AG04450 (cell line): ENCODE measurements at regions not wholly inside any gene's neighbourhood (a gene's known extent, or its start where the extent isn't known, plus 50 kb on each side); places are given as distances from the start of the nearest gene placed in this dataset.

Source experiments
- CTCF ChIA-PET: fragments of 300-600, 350-600 bp; formaldehyde crosslinking; extraction: SDS; loops from one replicate; lab custom pipeline; 2022; ENCODE audit warnings: antibody characterized with exemption, inconsistent platforms; lab: Charles Lee
- POLR2A ChIA-PET: fragments of 350-600 bp; formaldehyde crosslinking; extraction: SDS; loops from one replicate; lab custom pipeline; 2021; ENCODE audit warnings: antibody characterized with exemption, inconsistent platforms; lab: Yijun Ruan, JAX
- DNase-seq: peaks from one replicate; pipeline ENCODE4 v3.0.0-alpha.2; 2011; ENCODE audit warnings: low read depth, low spot score
- H3K27ac ChIP-seq: one replicate; pipeline ENCODE4 v1.5.1; 2012; ENCODE audit warnings: low read depth, low read length, control low read depth
- H3K27me3 ChIP-seq: one replicate; pipeline ENCODE4 v1.6.0; 2012; ENCODE audit warnings: low read length; ENCODE audit not compliant: control insufficient read depth, insufficient read depth
- H3K4me3 ChIP-seq: 2 replicates; pipeline ENCODE4 v1.5.1; 2011; ENCODE audit warnings: mild to moderate bottlenecking, low read depth, low read length, control low read depth
- H3K9me3 ChIP-seq: 2 replicates; pipeline ENCODE4 v1.5.1; 2012; ENCODE audit warnings: low read length; ENCODE audit not compliant: control insufficient read depth, insufficient read depth
- CTCF ChIP-seq: IDR thresholded peaks from 2 replicates; pipeline ENCODE4 v1.5.1; 2011; ENCODE audit warnings: low read depth, low read length, control low read depth, inconsistent platforms

GRCh38 chr19:42653841-42654240 lies 59.1 kb upstream of the CEACAM8 start:
- Histone ChIP-seq H3K4me3 (no peak overlapping the region), H3K27me3 (peaks cover 5% of the 10 kb centered on the region), H3K27ac (no peak overlapping the region), H3K9me3 (peaks cover 9% of the 10 kb centered on the region)
- TF ChIP-seq CTCF, result no peak
- DNase-seq, result no peak
- POLR2A ChIA-PET, result no interaction called here
- CTCF ChIA-PET, result interaction anchor here (1.3 kb wide), 1 partner anchor 19 kb away, joined by 4 read pairs; no protein-coding TSS in a partner anchor

GRCh38 chr19:42652021-42652420 lies 57.3 kb upstream of the CEACAM8 start:
- peaks cover 6% of the 10 kb centered on the region for H3K9me3 ChIP-seq
- H3K4me3 ChIP-seq, result no peak overlapping the region
- H3K27me3 ChIP-seq, result peaks cover 11% of the 10 kb centered on the region
- CTCF ChIA-PET, result interaction anchor here (1.0 to 1.8 kb wide), 2 partner anchors 17 to 41 kb away, joined by 3 to 6 read pairs; no protein-coding TSS in a partner anchor
- H3K27ac ChIP-seq, result no peak overlapping the region
- no peak for TF ChIP-seq CTCF
- no peak for DNase-seq
- POLR2A ChIA-PET, result no interaction called here
